NT2/D1 (cell line): ENCODE measurements at regions not wholly inside any gene's neighbourhood (a gene's known extent, or its start where the extent isn't known, plus 50 kb on each side); places are given as distances from the start of the nearest gene placed in this dataset.

Source experiments
- SUZ12 ChIP-seq: IDR thresholded peaks from 2 replicates; pipeline ENCODE4 v1.6.1; 2011; ENCODE audit not compliant: insufficient read length, insufficient read depth; ENCODE audit errors: extremely low read depth
- YY1 ChIP-seq: IDR thresholded peaks from 2 replicates; pipeline ENCODE4 v1.6.1; 2011; ENCODE audit not compliant: insufficient read length, insufficient read depth
- ZNF274 ChIP-seq: IDR thresholded peaks from 2 replicates; pipeline ENCODE4 v1.6.1; 2011; ENCODE audit warnings: mild to moderate bottlenecking, low read depth, low read length

DNA sequence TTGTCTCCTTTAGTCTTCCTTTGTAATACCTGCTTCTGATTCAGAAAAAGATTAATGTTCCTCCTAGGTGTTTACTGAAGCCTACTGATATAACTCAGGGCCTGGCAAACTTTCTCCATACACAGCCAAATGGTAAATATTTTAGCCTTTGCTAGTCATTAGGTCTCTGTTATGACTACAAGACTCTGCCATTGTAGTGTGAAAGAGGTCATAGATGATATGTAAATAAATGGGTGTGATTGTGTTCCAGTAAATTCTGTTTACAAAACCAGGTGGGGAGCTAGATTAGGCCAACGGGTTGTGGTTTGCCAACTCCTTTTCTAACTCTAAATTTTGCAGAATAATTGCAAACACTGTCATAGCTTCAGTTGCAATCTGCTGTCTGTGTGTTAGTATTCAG is 568.1 kb upstream of the GNPDA2 start:
- TF ChIP-seq YY1: no peak
- no peak for TF ChIP-seq SUZ12
- no peak for TF ChIP-seq ZNF274
